IPS-18a (cell line): ENCODE measurements at regions not wholly inside any gene's neighbourhood (a gene's known extent, or its start where the extent isn't known, plus 50 kb on each side); places are given as distances from the start of the nearest gene placed in this dataset.

Experiments used
- H3K27ac ChIP-seq: one replicate; pipeline ENCODE4 v1.5.1; 2013; ENCODE audit warnings: low read length
- H3K27me3 ChIP-seq: one replicate; pipeline ENCODE4 v1.6.1; 2013; ENCODE audit warnings: mild to moderate bottlenecking, low read length; ENCODE audit not compliant: control insufficient read depth, insufficient read depth
- H3K36me3 ChIP-seq: one replicate; pipeline ENCODE4 v1.6.1; 2013; ENCODE audit warnings: low read depth, low read length; ENCODE audit not compliant: control insufficient read depth
- H3K4me1 ChIP-seq: one replicate; pipeline ENCODE4 v1.6.1; 2013; ENCODE audit warnings: low read depth, low read length; ENCODE audit not compliant: control insufficient read depth
- H3K4me3 ChIP-seq: one replicate; pipeline ENCODE4 v1.5.1; 2013; ENCODE audit warnings: low read length
- H3K9ac ChIP-seq: one replicate; pipeline ENCODE4 v1.6.1; 2013; ENCODE audit warnings: mild to moderate bottlenecking, low read length, moderate library complexity
- H3K9me3 ChIP-seq: one replicate; pipeline ENCODE4 v1.6.1; 2013; ENCODE audit warnings: low read depth, low read length; ENCODE audit not compliant: control insufficient read depth

DNA sequence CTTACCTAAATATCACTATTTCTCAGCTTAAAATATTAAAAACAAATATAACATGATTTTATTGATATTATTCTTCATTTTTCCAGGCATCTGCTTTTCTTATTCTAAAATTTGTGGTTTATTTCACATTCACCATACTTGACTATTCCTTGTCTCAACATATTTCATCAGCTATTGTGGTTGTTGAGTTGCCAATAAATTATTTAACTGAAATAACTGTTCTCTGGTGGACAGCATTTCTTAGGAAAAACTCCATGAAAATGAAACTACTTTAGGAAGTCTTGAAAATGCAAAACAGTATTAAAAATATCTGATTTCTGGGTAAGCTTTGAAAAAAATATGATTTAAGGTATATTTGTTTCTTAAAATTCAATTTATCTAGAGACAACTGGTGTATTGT, 122.9 kb upstream of the SEMA3A start:
- no peak overlapping the region for H3K4me3 ChIP-seq
- no peak overlapping the region for H3K27ac ChIP-seq
- H3K9ac ChIP-seq: no peak overlapping the region
- no peaks in the 10 kb centered on the region for H3K36me3 ChIP-seq
- H3K27me3 ChIP-seq: no peaks in the 10 kb centered on the region
- H3K9me3 ChIP-seq: peaks cover 4% of the 10 kb centered on the region
- H3K4me1 ChIP-seq: no peaks in the 10 kb centered on the region

DNA sequence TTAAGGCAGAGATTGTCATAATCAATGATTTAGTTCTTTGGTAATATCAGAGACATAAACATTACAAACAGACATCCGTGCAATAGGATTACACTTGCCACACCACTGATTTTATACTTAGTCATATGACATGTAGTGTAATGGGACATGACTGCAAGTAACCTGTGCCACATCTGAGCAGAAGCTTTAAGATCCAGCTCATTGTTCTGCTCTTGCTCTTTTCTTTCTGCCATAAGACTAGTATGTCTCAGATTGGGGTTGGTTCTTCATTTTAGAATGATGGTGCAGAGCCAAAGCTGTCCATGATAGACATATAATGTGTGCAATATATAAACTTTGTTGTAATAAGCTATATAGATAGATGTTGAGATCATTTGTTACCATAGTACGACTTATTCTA, 119.7 kb upstream of the SEMA3A start:
- Histone ChIP-seq H3K27ac (no peak overlapping the region), H3K27me3 (no peaks in the 10 kb centered on the region), H3K9me3 (no peaks in the 10 kb centered on the region), H3K4me3 (no peak overlapping the region), H3K4me1 (no peaks in the 10 kb centered on the region), H3K9ac (no peak overlapping the region), H3K36me3 (no peaks in the 10 kb centered on the region)

DNA sequence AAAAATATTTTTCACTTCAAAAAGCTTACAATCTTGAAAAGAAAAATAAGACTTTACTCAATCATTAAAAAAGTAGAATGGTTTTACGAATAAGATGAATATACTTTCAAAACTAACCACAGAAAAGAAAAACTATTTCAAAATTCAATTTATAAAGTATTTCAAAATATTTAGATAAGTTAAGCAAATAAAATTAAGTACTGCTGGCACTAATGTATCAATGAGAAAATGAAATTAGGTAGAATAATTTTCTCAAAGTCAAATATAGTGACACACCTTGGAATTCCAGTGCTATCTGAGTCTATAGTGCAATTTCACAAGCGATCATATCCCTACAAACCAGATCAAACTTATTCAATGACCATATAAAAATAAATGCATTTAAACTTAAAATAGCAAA, 109.8 kb upstream of the SEMA3A start:
- Histone ChIP-seq H3K4me3 (no peak overlapping the region), H3K9me3 (no peaks in the 10 kb centered on the region), H3K36me3 (no peaks in the 10 kb centered on the region), H3K27me3 (no peaks in the 10 kb centered on the region), H3K27ac (no peak overlapping the region), H3K9ac (no peak overlapping the region), H3K4me1 (peaks cover 3% of the 10 kb centered on the region)

DNA sequence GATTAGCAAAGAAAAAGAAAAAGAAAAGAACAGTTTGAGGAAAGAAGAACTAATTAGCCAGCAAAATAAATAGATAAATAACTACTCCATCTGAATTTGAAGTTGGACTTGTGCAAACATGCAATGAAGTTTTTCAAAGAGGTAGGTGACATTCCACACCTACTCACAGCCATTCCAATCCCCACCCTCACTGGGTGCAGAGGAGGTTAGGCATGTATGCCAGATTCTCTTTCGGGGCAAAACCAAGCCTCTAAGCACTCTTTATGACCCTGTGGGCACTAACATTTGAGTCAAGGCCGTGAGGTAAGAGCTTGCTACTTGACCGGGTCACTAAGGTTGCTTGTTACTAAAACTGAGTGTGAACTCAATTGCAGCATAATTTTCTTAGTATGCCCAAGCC, 108.4 kb upstream of the SEMA3A start:
- Histone ChIP-seq H3K36me3 (no peaks in the 10 kb centered on the region), H3K27me3 (no peaks in the 10 kb centered on the region), H3K9me3 (no peaks in the 10 kb centered on the region), H3K4me3 (no peak overlapping the region), H3K4me1 (peaks cover 3% of the 10 kb centered on the region), H3K27ac (no peak overlapping the region), H3K9ac (no peak overlapping the region)

DNA sequence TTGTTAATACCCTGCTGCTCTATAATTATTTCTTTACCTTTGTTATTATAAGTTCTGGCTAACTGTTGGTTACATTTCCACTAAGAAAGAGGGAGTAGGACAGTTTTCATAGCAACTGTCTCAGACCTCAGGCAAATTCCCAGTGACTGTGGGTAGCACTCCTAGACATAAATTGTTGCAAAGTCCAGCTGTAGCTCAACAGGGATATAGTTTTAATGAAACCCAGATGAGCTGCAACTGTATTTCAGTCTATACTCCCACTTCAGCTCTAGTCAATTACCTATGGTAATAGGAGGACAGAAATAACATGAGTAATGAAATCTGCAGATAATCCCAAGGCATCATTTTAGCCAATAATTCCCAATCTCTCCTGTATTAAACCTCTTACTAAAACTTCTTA, 103.0 kb upstream of the SEMA3A start:
- no peaks in the 10 kb centered on the region for H3K27me3 ChIP-seq
- H3K27ac ChIP-seq: no peak overlapping the region
- H3K9me3 ChIP-seq: no peaks in the 10 kb centered on the region
- H3K4me3 ChIP-seq: no peak overlapping the region
- no peaks in the 10 kb centered on the region for H3K36me3 ChIP-seq
- no peak overlapping the region for H3K9ac ChIP-seq
- no peaks in the 10 kb centered on the region for H3K4me1 ChIP-seq

DNA sequence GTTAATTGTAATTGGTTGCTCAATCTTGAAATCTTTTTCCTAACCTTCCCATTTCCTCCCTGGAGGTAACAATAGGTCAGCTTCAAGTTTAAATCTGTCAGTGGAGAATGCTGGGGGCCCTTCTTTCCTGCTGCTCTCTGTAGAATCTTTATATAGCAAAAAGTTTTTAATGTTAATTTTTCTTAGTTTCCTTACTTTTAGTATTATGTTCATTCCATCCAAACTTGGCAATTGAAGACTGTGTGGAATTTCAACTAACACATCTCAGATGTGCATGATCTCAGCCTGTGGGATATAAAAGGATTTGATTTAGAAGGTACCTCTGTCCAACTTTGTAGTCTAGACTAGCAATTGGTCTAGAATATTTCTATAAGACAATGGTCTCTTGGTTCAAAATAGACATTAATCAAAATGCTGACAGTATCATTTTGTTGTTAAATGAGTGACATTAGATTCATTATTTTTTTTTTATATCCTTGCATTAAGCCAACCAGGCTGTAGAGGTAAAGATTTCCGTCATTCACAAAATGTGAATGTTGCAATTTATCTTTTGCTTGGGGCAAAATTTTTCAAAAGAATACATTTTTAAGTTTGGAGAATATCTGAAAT, 100.4 kb upstream of the SEMA3A start:
- Histone ChIP-seq H3K27ac (no peak overlapping the region), H3K4me1 (peaks cover 5% of the 10 kb centered on the region), H3K9me3 (no peaks in the 10 kb centered on the region), H3K4me3 (no peak overlapping the region), H3K27me3 (no peaks in the 10 kb centered on the region), H3K36me3 (no peaks in the 10 kb centered on the region), H3K9ac (no peak overlapping the region)

DNA sequence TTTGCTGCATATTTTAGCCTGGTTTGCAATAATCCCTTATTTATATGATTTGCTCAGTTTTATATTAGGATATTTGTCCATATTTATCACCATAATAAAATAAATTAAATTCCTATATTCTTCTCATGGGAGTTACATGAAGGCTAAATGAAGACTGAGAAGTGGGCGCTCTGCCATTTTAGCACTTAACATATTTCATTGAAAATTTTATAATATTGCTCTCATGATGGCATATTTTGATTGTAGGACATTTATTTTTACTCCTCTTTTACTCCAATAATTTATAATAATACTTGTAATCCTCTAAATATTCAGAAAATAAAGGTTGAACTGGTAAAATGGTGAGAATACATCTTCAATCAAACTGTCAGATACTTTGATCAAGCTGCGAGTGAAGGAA, 99.8 kb upstream of the SEMA3A start:
- Histone ChIP-seq H3K27me3 (no peaks in the 10 kb centered on the region), H3K4me3 (no peak overlapping the region), H3K27ac (no peak overlapping the region), H3K9me3 (no peaks in the 10 kb centered on the region), H3K9ac (no peak overlapping the region), H3K36me3 (no peaks in the 10 kb centered on the region), H3K4me1 (peaks cover 5% of the 10 kb centered on the region)

DNA sequence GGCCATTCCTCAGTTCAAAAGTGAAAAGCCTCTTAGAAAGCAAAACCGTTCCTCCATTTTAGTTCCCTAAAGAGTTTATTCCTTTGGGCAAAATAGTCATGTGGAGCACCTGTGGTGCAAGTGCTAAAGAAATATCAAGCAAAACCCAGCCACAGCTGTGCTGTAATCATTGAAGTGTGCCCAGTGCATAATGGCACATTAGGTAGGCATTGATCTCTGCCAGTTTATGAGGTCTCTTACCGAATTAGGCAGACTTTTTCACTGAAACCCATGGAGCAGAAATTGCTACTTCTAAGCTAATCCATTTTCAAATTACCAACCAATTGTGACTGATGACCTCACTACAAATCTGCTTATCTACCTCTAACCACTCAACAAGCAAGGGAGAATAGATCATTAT, 97.2 kb upstream of the SEMA3A start:
- no peaks in the 10 kb centered on the region for H3K27me3 ChIP-seq
- H3K4me3 ChIP-seq: no peak overlapping the region
- H3K4me1 ChIP-seq: peaks cover 5% of the 10 kb centered on the region
- no peaks in the 10 kb centered on the region for H3K9me3 ChIP-seq
- H3K9ac ChIP-seq: no peak overlapping the region
- no peak overlapping the region for H3K27ac ChIP-seq
- no peaks in the 10 kb centered on the region for H3K36me3 ChIP-seq

DNA sequence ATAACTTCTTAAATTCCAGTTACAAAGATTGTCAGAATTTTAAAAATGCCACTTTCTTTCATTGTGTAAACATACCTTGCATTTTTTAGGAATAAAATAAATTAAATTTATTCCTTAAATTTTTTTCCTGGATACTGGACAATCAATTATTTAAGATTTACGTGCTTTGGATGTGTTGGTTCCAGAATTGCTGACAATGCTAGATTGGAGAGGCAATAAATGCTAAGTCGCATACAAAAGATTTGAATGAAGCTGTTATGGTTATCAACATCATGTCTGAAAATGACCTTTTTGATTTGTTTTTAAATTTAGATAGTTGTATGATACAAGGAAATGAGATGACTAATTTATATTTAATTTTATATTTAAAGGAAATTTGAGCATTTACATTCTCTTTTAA, 89.2 kb upstream of the SEMA3A start:
- Histone ChIP-seq H3K4me3 (no peak overlapping the region), H3K4me1 (no peaks in the 10 kb centered on the region), H3K9me3 (no peaks in the 10 kb centered on the region), H3K9ac (no peak overlapping the region), H3K27ac (no peak overlapping the region), H3K36me3 (no peaks in the 10 kb centered on the region), H3K27me3 (no peaks in the 10 kb centered on the region)

DNA sequence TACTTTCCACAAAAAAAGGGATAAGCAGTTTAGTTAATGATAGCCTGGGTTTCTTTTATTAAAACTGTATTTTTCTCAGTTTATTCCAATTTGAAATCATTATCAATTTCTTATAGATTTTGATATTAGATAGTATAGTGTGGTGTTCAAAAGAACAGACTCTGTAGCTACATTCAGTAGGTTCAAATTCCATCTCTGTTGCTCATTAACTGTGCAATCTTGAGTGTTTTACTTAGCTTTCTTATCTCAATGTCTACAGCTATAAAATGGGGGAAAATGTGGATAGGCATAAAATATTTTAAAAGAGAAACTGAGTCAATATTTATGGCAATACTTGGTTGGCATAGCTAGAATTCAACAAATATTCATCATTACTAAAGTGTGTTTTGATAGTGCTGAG, 86.9 kb upstream of the SEMA3A start:
- Histone ChIP-seq H3K36me3 (no peaks in the 10 kb centered on the region), H3K9ac (no peak overlapping the region), H3K27me3 (no peaks in the 10 kb centered on the region), H3K4me3 (no peak overlapping the region), H3K9me3 (no peaks in the 10 kb centered on the region), H3K4me1 (peaks cover 17% of the 10 kb centered on the region), H3K27ac (no peak overlapping the region)

DNA sequence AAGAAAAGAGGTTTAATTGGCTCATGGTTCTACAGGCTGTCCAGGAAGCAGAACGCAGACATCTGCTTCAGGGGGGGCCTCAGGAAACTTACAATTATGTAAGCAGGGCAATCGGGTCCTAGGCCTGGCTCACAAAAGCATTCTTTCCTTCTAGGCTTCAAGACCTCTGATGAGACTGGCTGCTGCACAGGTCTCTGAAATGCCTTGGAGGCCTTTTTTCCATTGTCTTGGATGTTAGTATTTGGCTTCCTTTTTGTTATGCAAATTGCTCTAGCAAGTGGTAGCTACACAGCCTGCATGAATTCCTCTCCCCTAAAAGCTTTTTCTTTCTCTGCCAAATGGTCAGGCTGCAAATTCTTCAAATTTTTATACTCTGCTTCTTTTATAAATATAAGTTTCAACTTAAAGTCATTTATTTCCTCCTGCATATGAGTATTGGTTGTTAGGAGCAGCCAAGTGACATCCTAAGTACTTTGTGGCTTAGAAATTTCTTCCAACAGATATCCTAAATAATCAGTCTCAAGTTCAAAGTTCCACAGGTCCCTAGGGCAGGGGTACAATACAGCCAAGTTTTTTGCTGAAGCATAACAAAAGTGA, 83.1 kb upstream of the SEMA3A start:
- H3K36me3 ChIP-seq: no peaks in the 10 kb centered on the region
- peak overlapping the region; percentile 33 for H3K4me3 ChIP-seq

DNA sequence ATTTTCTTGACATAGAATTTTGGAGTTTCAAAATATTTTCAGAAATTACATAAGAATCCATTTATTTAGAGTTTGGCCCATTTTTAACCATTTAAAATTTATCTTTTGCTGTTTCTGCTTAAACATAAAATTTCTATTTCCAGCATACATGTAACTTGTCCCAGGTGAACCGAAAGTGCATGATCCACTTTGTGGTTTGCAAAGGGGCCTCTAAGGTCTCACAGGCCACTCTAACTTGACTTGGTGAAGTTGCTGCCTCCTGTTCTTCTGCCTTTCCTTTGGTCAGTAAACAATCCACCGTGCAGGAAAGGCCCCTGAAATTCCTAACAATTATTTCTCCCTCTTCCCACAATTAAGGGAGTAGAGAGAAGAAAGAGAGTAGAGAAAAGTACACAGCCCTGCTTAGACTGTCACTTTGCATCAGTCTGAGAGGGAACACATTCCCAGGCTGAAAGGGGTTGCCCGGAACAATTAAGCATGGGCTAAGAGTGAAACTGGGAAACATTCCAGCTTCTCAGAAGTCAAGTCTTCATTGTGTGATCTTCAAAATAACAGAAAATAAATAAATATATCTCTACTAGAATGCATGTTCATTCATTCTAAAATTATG, 79.5 kb upstream of the SEMA3A start:
- Histone ChIP-seq H3K9me3 (no peaks in the 10 kb centered on the region), H3K9ac (no peak overlapping the region), H3K36me3 (no peaks in the 10 kb centered on the region), H3K4me1 (peaks cover 21% of the 10 kb centered on the region), H3K4me3 (no peak overlapping the region), H3K27ac (no peak overlapping the region), H3K27me3 (no peaks in the 10 kb centered on the region)

More for the DNA sequence above, 83.1 kb upstream of the SEMA3A start:
- Histone ChIP-seq H3K4me1 (peaks cover 21% of the 10 kb centered on the region), H3K9me3 (no peaks in the 10 kb centered on the region), H3K9ac (peak overlapping the region; percentile 19), H3K27me3 (no peaks in the 10 kb centered on the region), H3K27ac (no peak overlapping the region)
